Stimulated activated CD8-positive, alpha-beta memory T cell treated with anti-CD3 and anti-CD28 coated beads, Interleukin-7, amount 100 ng/mL, for 1 hour (primary cell): ENCODE measurements at regions not wholly inside any gene's neighbourhood (a gene's known extent, or its start where the extent isn't known, plus 50 kb on each side); places are given as distances from the start of the nearest gene placed in this dataset.
"Not testable (repeated sequence)": the region's sequence is repeated elsewhere in the genome, so short reads cannot be mapped to it uniquely, and the experiment has no call there.

Source experiments
- DNase-seq, 2 donors: peaks; one replicate each; pipeline ENCODE4 v3.0.0-alpha.2; 2020; ENCODE audit warnings: low read depth in 2 of 2

DNA sequence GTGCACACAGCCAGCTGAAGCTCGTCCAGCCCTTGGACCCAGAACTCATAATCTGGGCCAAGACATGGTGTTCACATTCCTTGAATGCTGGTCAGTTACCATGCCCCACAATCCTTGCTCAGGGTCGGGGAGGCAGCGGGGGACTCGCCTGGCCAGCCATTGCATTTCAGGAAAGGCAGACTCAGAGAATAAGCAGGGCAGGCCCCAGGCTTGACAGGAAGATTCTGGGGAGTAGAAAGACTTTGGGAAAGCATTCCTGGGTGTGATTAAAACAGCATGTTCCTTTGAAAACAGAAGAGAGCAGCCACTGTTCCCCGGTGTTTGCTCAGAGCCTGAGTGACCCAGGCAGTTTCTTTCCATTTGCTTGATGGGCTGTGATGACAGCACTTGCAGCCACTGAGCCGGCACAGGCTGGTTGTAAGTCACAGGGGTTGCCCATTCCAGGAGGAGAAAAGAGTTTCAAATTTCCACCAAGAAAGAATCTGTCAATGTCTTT, 473.7 kb downstream of the TYW1 start:
- no peak for DNase-seq

GRCh38 chr7:67475293-67475692, 478.7 kb downstream of the TYW1 start:
- DNase-seq = no peak

GRCh38 chr7:67478066-67478465, 481.4 kb downstream of the TYW1 start:
- DNase-seq = no peak

- no peak for DNase-seq
Measured at GRCh38 chr7:67484244-67484751, 487.7 kb downstream of the TYW1 start.

- no peak for DNase-seq
Measured at GRCh38 chr7:67486401-67486800, 489.8 kb downstream of the TYW1 start.

DNA sequence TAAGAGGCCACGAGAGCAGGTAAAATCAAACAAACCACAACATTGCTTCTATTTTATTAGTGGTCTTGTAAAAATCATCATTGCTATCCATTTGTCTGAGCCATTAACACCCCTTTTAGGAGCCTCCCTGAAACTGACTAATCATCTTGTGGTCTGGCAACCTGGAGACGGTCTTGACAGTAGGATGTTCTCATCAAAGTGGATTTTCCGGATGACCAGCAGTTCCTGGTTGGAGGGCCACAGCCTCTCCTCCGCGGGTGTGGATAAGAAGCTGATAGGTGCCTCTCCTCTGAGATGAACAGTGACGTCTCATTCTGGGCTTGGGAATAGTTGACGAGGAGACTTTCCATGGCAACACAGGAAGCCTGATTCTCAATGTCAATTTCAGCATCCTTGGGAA, 490.7 kb downstream of the TYW1 start:
- DNase-seq = no peak

- DNase-seq = no peak
Measured at GRCh38 chr7:67489881-67490280, 493.2 kb downstream of the TYW1 start.

- no peak for DNase-seq
Measured at GRCh38 chr7:67493366-67493765, 496.7 kb downstream of the TYW1 start.

DNA sequence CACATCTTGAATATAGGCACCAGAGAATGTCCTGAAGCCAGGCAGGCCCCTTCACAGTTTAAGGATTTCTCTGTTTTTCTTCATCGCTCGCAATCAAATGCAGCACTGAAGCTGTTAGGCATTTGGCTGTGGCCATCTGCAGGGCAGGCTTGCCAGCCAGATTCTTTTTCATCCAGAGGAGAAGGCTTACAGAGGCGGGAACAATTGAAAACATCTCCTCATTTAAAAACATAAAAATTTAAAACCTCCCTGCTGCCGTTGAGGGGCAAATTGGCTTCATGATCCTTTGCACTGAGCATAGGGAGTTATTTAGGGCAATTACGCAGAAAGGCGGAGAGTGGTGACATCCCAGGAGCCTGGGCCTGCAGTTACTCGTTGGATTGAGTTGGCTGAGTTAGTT, 500.0 kb downstream of the TYW1 start:
- DNase-seq = no peak

DNA sequence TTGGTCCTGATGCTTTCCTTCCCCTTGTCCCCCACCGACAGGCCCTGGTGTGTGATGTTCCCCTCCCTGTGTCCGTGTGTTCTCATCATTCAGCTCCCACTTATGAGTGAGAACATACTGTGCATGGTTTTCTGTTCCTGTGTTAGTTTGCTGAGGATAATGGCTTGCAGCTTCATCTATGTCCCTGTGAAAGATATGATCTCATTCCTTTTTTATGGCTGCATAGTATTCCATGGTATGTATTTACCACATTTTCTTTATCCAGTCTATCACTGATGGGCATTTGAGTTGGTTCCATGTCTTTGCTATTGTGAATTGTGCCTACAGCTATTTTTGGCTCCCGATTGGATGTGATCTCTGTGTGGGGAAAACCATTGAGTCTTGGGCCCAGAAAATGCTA, 501.3 kb downstream of the TYW1 start:
- not testable (repeated sequence) for DNase-seq

- DNase-seq = no peak
Measured at GRCh38 chr7:67502929-67503328, 506.3 kb downstream of the TYW1 start.

GRCh38 chr7:67505449-67505848, 508.8 kb downstream of the TYW1 start:
- no peak for DNase-seq

DNA sequence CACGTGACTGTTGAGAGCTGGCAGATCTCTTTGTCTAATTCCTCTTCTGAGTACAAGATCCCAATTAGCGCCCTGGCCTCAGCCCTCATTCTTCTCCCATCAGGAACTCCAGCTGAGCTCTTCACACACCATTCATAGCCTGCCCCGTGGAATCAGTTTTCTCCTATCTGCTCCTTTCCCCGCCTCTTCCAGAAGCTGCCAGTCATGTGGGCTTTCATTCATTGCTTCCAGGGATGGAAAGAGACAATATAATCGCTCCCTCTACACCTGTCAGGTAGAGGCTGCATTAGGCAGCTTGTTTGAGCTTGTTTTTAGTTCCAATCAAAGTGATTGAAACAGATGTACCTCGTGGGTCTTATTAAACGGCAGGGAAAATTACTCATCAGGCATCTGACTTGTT, 515.8 kb downstream of the TYW1 start:
- DNase-seq = no peak

GRCh38 chr7:67518580-67518979, 521.9 kb downstream of the TYW1 start:
- DNase-seq = no peak

DNA sequence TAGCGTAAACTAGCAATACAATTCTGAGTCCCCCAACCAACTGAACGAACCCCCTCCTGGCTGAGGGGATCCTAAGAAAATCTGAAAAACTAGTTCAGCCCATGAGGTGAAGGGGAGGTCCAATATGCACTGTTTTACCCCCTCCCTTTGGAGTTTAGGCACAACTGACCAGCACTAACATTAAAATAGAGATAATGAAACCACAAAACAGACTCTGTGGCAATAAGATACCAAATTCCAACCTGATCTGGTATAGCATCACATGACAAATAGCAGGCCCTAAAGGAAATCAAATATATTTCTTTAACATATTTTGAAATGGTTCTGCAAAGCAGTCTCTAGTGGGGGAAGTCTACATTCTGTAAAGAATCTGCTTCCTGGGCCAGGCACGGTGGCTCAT, 522.5 kb downstream of the TYW1 start:
- no peak for DNase-seq

DNA sequence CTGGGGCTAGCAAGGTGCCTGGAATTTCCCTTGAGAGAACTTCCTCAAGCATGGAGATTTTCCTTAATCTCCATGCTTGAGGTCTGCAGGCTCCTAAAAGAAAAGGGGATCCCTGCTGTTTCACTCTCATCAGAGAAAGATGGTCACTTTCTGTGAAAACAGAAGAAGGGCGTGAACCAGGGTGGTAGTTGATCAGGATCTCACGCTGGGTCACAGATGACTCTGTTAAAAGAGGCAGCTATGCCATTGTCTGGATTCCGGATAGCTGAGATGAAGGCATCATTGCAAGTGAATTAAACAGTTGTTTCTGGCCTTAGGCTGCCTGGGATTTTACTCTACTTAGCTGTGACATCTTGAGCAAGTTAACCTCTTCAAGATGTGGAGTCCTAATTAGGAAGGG, 525.9 kb downstream of the TYW1 start:
- no peak for DNase-seq

GRCh38 chr7:67523713-67524112, 527.1 kb downstream of the TYW1 start:
- DNase-seq = no peak

GRCh38 chr7:67525588-67525987, 529.0 kb downstream of the TYW1 start:
- DNase-seq = no peak

GRCh38 chr7:67535241-67535989, 538.8 kb downstream of the TYW1 start:
- DNase-seq = no peak

DNA sequence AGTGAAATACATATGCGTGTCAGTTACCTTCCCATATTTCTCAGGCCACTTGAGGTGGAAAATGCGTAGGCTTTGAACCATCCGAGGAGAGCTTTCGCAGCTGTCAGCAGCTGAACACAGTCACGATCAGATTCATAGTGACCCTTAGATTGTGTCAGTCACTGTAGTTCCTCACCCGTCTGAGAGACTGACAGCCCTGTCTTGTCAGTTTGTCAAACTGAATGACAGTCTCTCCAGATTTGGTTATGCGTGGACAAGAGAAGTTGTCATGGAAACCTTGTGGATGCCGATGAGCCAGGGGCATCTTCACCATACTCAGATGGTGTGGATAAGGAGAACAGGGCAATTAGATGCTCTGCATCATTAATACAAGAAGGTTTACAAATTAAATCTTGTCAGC, 546.3 kb downstream of the TYW1 start:
- no peak for DNase-seq

DNA sequence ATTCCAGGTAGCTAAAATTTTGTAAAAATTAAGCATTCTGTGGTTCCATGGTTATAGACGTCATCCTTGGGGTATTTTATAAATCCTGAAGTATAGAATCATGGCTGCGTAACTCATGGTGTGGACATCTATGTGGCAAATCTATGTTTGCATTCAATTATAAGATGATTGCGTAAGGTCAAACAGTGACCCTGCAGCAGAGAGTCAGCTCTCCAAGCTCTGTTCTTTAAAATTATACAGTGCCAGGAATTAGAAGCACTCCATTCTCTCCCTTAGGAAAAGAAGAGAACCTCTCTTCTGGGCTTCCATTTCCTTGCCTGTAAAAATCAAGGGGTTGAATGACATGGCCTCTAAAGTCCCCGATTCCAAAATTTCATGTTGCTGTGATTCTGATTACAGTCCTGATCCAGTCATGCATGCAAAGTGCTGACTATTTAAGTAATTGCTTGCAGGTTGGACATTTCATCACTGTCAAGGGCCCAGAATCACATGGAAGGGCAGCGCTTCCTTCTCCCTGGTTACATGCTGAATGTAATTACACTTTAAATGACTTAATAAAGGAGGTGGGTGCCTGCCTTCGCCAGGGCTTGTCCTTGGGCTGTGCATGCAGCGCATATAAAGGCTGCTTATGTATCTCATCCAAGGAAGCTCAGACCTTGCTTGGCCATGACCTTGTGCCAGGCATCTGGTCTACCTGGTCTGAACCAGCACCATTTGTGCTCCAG, 550.7 kb downstream of the TYW1 start:
- DNase-seq = no peak

DNA sequence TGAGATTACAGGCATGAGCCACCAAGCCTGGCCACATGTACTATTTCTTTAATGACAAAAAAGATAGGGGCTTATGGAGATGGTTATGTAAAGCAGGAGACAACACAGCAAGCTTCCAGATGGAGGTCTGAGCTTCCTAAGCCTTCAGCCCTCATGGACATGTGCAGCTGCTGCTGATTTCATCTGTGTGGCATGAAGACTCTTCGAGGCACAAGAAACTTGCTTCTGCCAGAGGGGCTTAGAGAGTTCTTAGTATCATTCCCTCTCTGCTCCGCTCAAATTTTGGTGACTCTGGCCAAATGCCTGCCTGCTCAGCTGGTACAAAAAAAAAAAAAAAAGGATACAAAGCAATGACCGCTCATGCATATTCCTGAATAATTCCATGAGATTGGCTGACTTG, 552.5 kb downstream of the TYW1 start:
- DNase-seq = no peak

GRCh38 chr7:67550801-67551436, 554.3 kb downstream of the TYW1 start:
- DNase-seq = no peak
